Stomach (tissue), 8 donors: ENCODE measurements at regions not wholly inside any gene's neighbourhood (a gene's known extent, or its start where the extent isn't known, plus 50 kb on each side); places are given as distances from the start of the nearest gene placed in this dataset.

Source experiments
- DNase-seq, 2 donors: peaks; one replicate each; pipeline versions ENCODE4 v3.0.0 to v3.0.0-alpha.2; 2013 to 2019
- H3K27ac ChIP-seq, 5 donors: fragments of 200-600 bp in 4 of 5; sonication (generic) in 4 of 5; one replicate each; pipeline ENCODE4 v1.5.1; 2013 to 2019; ENCODE audit warnings: mild to moderate bottlenecking in 1 of 5, moderate library complexity in 1 of 5
- H3K27me3 ChIP-seq, 3 donors: fragments of 200-600 bp; sonication (generic); one replicate each; pipeline ENCODE4 v1.5.1; 2017 to 2019; ENCODE audit warnings: mixed run types in 1 of 3
- H3K36me3 ChIP-seq, 4 donors: fragments of 200-600 bp; sonication (generic); 1 replicate in 3 of 4; 2 replicates in 1 of 4; pipeline ENCODE4 v1.5.1; 2016 to 2019
- H3K4me1 ChIP-seq, 4 donors: fragments of 200-600 bp; sonication (generic); one replicate each; pipeline ENCODE4 v1.5.1; 2016 to 2019
- H3K4me3 ChIP-seq, 4 donors: fragments of 200-600 bp; sonication (generic) in 3 of 4; one replicate each; pipeline ENCODE4 v1.5.1; 2016 to 2019; ENCODE audit warnings: mild to moderate bottlenecking in 1 of 4
- H3K9me3 ChIP-seq, 4 donors: fragments of 200-600 bp; sonication (generic); one replicate each; pipeline ENCODE4 v1.5.1; 2016 to 2019
- CTCF ChIP-seq, 7 experiments: fragments of 450-650 bp in 4 of 7; fragments of 200-600 bp in 3 of 7; sonication (generic) in 3 of 7; IDR thresholded peaks; one replicate each; pipeline ENCODE4 v1.5.1; 2016 to 2019; ENCODE audit warnings: antibody characterized with exemption in 7 of 7, control low read depth in 2 of 7, mild to moderate bottlenecking in 1 of 7
- EP300 ChIP-seq: sonication (generic); formaldehyde crosslinking; IDR thresholded peaks from one replicate; pipeline ENCODE4 v1.6.1; 2017; ENCODE audit warnings: antibody characterized with exemption
- POLR2A ChIP-seq, 4 donors: fragments of 450-650 bp; IDR thresholded peaks; one replicate each; pipeline ENCODE4 v1.6.1; 2016; ENCODE audit warnings: antibody characterized with exemption in 4 of 4, control low read depth in 2 of 4, mild to moderate bottlenecking in 1 of 4, moderate library complexity in 1 of 4
- POLR2AphosphoS5 ChIP-seq, 3 donors: sonication (generic); formaldehyde crosslinking; IDR thresholded peaks; one replicate each; pipeline ENCODE4 v1.6.1; 2016; ENCODE audit warnings: antibody characterized with exemption in 3 of 3
- WGBS, 5 donors: extraction: QIAGEN DNeasy Blood & Tissue Kit in 3 of 5; methylation state at CpG; one replicate each; pipeline versions ENCODE4 v1.1.5 to v1.1.7; 2013 to 2018; 5-methylcytosine and 5-hydroxymethylcytosine counted together
- intact Hi-C: fragments of 100-400 bp; cut with DNase I; formaldehyde crosslinking; loops from one replicate; pipeline ENCODE4 v1.15.1; 2023; ENCODE audit warnings: low total_unique reads
- donor health status: healthy with polysubstance abuse.
- donor health status: Bipolar disorder and iron deficiency.
- donor health status: healthy.

DNA sequence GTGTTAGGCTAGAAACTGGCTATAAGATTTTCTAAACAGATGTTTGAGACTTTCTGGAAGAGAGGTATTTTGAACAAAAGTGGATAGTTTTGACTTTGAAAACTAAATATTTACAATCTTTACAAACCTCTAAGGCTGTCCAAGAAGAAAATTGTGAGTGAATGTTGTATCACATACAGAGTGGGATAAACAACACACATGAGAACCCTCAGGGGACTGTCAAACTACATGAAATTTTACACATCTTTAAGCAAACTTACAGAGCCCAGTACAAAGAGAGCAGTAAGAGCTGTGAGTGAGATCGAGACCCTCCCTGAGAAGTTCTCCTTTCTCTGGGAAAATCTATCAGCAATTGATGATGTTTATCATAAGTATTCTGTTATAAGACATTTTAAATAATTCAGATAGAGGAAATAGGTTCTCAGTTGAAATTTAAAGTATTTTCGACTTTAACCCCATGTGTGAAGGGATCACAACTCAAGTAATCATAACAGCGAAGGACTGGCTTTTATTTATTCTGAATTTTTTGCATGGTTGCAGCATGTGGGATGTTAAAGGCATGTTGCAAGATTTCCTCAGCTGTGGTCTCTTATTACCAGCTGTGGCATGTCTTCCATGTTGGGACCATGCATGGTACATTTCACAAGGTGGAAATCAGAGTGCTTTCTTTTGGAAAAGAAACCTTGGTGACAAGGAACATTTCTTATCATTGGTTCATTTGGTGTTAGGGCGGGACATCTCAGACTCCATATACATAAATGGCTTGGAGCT is 264.0 kb upstream of the PRICKLE1 start:
- intact Hi-C loops: no loop called here

DNA sequence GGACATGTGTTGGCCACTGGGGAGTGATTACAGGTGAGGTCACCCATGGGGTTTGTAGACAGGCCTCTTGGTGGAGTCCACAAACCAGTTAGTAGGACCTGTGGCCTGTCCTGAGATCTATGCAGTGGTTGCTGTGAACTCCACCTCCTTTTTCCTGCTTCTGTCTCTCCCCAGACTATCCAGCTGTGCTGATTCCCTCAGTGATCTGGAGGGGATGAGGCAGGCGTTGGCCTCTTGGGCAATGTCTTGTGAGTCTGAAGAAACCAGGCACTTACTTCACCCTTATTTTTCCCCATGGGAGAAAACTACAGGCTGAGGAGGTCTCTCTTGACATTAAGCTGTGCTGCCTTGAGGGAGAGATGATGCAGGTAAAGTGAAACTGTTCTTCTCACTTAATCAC is 257.2 kb upstream of the PRICKLE1 start:
- H3K36me3 ChIP-seq: no peaks in the 10 kb centered on the region
- H3K9me3 ChIP-seq: no peaks in the 10 kb centered on the region
- no peaks in the 10 kb centered on the region for H3K4me1 ChIP-seq
- no peak overlapping the region for H3K27ac ChIP-seq
- 67 to 76% (median 68%) methylated on average over 1 of the region's 1 CpG for WGBS, 5 donors
- TF ChIP-seq POLR2AphosphoS5 (IDR thresholded peaks at IDR 0.05) (no peak), EP300 (no peak), CTCF (IDR thresholded peaks at IDR 0.05) (no peak), POLR2A (IDR thresholded peaks at IDR 0.05) (no peak)
- no peaks in the 10 kb centered on the region for H3K27me3 ChIP-seq
- DNase-seq: no peak
- no peak overlapping the region for H3K4me3 ChIP-seq
- intact Hi-C loops: no loop called here

More for the DNA sequence above, 264.0 kb upstream of the PRICKLE1 start:
- Histone ChIP-seq H3K36me3 (no peaks in the 10 kb centered on the region), H3K27ac (no peak overlapping the region), H3K4me1 (no peaks in the 10 kb centered on the region), H3K4me3 (no peak overlapping the region), H3K9me3 (no peaks in the 10 kb centered on the region), H3K27me3 (no peaks in the 10 kb centered on the region)
- DNase-seq: no peak
- WGBS, 5 donors: 75 to 82% (median 81%) methylated on average over 4 of the region's 4 CpGs
- TF ChIP-seq POLR2A (IDR thresholded peaks at IDR 0.05): no peak
- TF ChIP-seq EP300: no peak
- TF ChIP-seq POLR2AphosphoS5 (IDR thresholded peaks at IDR 0.05): no peak
- no peak for TF ChIP-seq CTCF (IDR thresholded peaks at IDR 0.05)

DNA sequence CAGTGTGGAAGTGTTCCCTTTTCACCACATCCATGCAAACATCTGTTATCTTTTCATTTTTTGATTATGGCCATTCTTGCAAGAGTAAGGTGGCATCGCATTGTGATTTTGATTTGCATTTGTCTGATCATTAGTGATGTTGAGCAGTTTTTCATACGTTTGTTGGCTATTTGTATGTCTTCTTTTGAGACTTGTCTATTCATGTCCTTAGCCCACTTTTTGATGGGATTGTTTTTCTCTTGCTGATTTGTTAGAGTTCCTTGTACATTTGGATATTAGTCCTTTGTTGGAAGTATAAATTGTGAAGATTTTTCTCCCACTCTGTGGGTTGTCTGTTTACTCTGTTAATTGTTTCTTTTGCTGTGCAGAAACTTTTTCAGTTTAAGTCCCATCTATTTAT is 244.5 kb upstream of the PRICKLE1 start:
- no peak overlapping the region for H3K27ac ChIP-seq
- 88 to 94% (median 90%) methylated on average over 2 of the region's 2 CpGs for WGBS, 5 donors
- TF ChIP-seq EP300 (no peak), POLR2AphosphoS5 (IDR thresholded peaks at IDR 0.05) (no peak)

GRCh38 chr12:42828836-42829235 is 239.3 kb upstream of the PRICKLE1 start:
- 80 to 90% (median 83%) methylated on average over 4 of the region's 4 CpGs for WGBS, 5 donors
- Histone ChIP-seq H3K4me1 (no peaks in the 10 kb centered on the region), H3K27ac (no peak overlapping the region), H3K9me3 (peaks cover 0 to 6% (median 0%) of the 10 kb centered on the region in 4 donors), H3K27me3 (no peaks in the 10 kb centered on the region), H3K4me3 (no peak overlapping the region), H3K36me3 (no peaks in the 10 kb centered on the region)
- no peak for TF ChIP-seq POLR2A (IDR thresholded peaks at IDR 0.05)
- TF ChIP-seq POLR2AphosphoS5 (IDR thresholded peaks at IDR 0.05): no peak
- TF ChIP-seq EP300: no peak
- TF ChIP-seq CTCF (IDR thresholded peaks at IDR 0.05): no peak
- intact Hi-C loops: no loop called here
- DNase-seq: no peak

More for the DNA sequence above, 244.5 kb upstream of the PRICKLE1 start:
- DNase-seq: no peak
- no peaks in the 10 kb centered on the region for H3K36me3 ChIP-seq
- H3K4me3 ChIP-seq: no peak overlapping the region
- no peaks in the 10 kb centered on the region for H3K4me1 ChIP-seq
- intact Hi-C loops: no loop called here
- H3K27me3 ChIP-seq: no peaks in the 10 kb centered on the region
- H3K9me3 ChIP-seq: peaks cover 0 to under 1% (median 0%) of the 10 kb centered on the region in 4 donors

GRCh38 chr12:42824327-42824726 is 234.8 kb upstream of the PRICKLE1 start:
- no peak overlapping the region for H3K27ac ChIP-seq
- H3K36me3 ChIP-seq: no peaks in the 10 kb centered on the region
- peaks cover 0 to 6% (median 0%) of the 10 kb centered on the region in 4 donors for H3K9me3 ChIP-seq
- no peak for TF ChIP-seq CTCF (IDR thresholded peaks at IDR 0.05)
- no peak for TF ChIP-seq POLR2AphosphoS5 (IDR thresholded peaks at IDR 0.05)
- no peak for TF ChIP-seq EP300
- no peak for TF ChIP-seq POLR2A (IDR thresholded peaks at IDR 0.05)
- 84 to 92% (median 91%) methylated on average over 2 of the region's 2 CpGs for WGBS, 5 donors
- H3K4me1 ChIP-seq: no peaks in the 10 kb centered on the region
- H3K27me3 ChIP-seq: no peaks in the 10 kb centered on the region
- H3K4me3 ChIP-seq: no peak overlapping the region
- intact Hi-C loops: no loop called here
- DNase-seq: no peak
